Activated CD4-positive, alpha-beta memory T cell treated with anti-CD3 and anti-CD28 coated beads, Interleukin-2, amount 10 ng/mL, durations not matched to agents 7 days and 5 days (primary cell): ENCODE measurements at regions not wholly inside any gene's neighbourhood (a gene's known extent, or its start where the extent isn't known, plus 50 kb on each side); places are given as distances from the start of the nearest gene placed in this dataset.

Experiments
- CTCF ChIA-PET: fragments of 350-600 bp; sonication (Branson Sonifier 250); formaldehyde crosslinking; loops from one replicate; lab custom pipeline; 2021; ENCODE audit warnings: antibody characterized with exemption, inconsistent platforms; lab: Charles Lee
- POLR2A ChIA-PET: fragments of 350-600 bp; sonication (Branson Sonifier 250); formaldehyde crosslinking; loops from one replicate; lab custom pipeline; 2021; ENCODE audit warnings: antibody characterized with exemption; lab: Charles Lee
- DNase-seq: peaks from one replicate; pipeline ENCODE4 v3.0.0-alpha.2; 2020
- H3K27ac Mint-ChIP-seq: one replicate; pipeline ENCODE4 v1.8.0; 2021; ENCODE audit warnings: mild to moderate bottlenecking, mixed read lengths
- H3K27me3 Mint-ChIP-seq: one replicate; pipeline ENCODE4 v1.8.0; 2021; ENCODE audit warnings: mixed read lengths
- H3K36me3 Mint-ChIP-seq: one replicate; pipeline ENCODE4 v1.8.0; 2021; ENCODE audit warnings: low read depth, mixed read lengths
- H3K4me1 Mint-ChIP-seq: one replicate; pipeline ENCODE4 v1.8.0; 2021; ENCODE audit warnings: mixed read lengths
- H3K4me3 Mint-ChIP-seq: one replicate; pipeline ENCODE4 v1.8.0; 2021; ENCODE audit warnings: mild to moderate bottlenecking, mixed read lengths
- H3K9me3 Mint-ChIP-seq: one replicate; pipeline ENCODE4 v1.8.0; 2021; ENCODE audit warnings: mixed read lengths

GRCh38 chr20:60064554-60065196, 106.5 kb downstream of the CDH26 start:
- Mint-ChIP-seq H3K36me3 (peaks cover 61% of the 10 kb centered on the region), H3K27ac (no peak overlapping the region), H3K9me3 (peaks cover 10% of the 10 kb centered on the region), H3K4me1 (peaks cover 31% of the 10 kb centered on the region), H3K4me3 (no peak overlapping the region), H3K27me3 (no peaks in the 10 kb centered on the region)
- ChIA-PET POLR2A (no interaction called here), CTCF (no interaction called here)
- DNase-seq = no peak

DNA sequence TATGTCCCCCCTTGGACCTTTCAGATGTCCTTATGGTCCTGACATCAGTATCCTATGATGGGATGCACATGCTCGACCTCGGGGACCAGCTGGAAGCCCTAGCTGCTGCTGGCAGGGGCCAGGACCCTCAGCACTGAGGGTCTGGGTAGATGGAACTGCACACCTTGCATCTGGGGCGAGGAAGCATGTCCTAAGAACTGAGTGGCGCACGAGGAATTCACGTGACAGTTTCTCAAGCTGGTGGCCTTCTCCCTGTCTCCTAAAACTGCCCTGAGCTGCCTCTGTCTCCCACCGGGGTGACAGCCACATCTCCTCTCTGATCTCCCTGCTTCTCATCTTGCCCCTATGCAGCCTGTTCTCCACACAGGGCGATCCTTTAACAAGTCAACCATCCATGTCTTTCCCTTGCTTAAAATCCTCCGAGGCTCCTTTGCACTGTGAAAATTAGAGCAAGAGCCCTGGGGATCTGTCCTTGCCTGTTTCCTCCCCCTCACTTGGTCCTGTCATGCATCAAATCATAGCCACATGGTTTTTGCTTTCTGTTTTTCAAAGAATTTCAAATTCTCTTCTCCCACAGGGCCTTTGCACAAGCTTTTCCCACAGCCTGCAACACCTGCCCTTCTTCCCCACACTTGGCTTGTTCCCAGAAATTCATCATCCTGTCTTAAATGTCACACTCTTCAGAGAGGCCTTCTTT, 107.7 kb downstream of the CDH26 start:
- Mint-ChIP-seq H3K36me3 (peaks cover 57% of the 10 kb centered on the region), H3K4me3 (no peak overlapping the region), H3K4me1 (peaks cover 25% of the 10 kb centered on the region), H3K9me3 (peaks cover 10% of the 10 kb centered on the region), H3K27me3 (no peaks in the 10 kb centered on the region), H3K27ac (no peak overlapping the region)
- POLR2A ChIA-PET = no interaction called here
- DNase-seq = no peak
- CTCF ChIA-PET = interaction anchor here (1.4 to 1.7 kb wide), 2 partner anchors 8 to 10 kb away, joined by 4 read pairs; no protein-coding TSS in a partner anchor

GRCh38 chr20:60066438-60066823, 108.2 kb downstream of the CDH26 start:
- no peak for DNase-seq
- Mint-ChIP-seq H3K4me3 (no peak overlapping the region), H3K27me3 (no peaks in the 10 kb centered on the region), H3K4me1 (peaks cover 22% of the 10 kb centered on the region), H3K36me3 (peaks cover 53% of the 10 kb centered on the region), H3K27ac (no peak overlapping the region), H3K9me3 (peaks cover 10% of the 10 kb centered on the region)
- CTCF ChIA-PET = interaction anchor here (1.4 to 1.7 kb wide), 2 partner anchors 9 to 10 kb away, joined by 4 read pairs; no protein-coding TSS in a partner anchor
- POLR2A ChIA-PET = no interaction called here

DNA sequence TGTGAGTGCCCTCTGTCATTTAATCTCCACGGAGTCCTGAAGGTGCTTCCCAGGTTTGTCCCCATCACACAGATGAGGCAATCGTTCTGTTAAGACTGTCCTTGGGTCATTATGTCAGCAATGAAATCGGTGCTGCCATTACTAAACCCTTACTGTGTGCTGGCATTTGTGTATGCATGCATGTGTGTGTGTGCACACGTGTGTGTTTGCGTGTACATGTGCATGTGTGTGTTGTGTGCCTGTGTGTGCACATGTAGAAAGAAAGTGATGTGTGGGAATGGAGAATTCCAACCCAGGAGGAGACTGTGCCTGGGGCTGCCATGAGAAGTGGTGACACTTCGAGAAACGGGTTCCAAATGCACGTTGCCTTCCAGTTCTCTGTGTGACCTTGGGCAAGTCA, 110.3 kb downstream of the CDH26 start:
- Mint-ChIP-seq H3K4me1 (peaks cover 9% of the 10 kb centered on the region), H3K36me3 (peaks cover 43% of the 10 kb centered on the region), H3K27ac (no peak overlapping the region), H3K4me3 (no peak overlapping the region), H3K9me3 (peaks cover 10% of the 10 kb centered on the region), H3K27me3 (no peaks in the 10 kb centered on the region)
- POLR2A ChIA-PET = no interaction called here
- DNase-seq = no peak
- CTCF ChIA-PET = interaction anchor here (0.5 to 2.8 kb wide), 2 partner anchors 11 to 89 kb away, joined by 3 to 11 read pairs; no protein-coding TSS in a partner anchor

GRCh38 chr20:60069656-60070055, 111.4 kb downstream of the CDH26 start:
- Mint-ChIP-seq H3K36me3 (peaks cover 31% of the 10 kb centered on the region), H3K27ac (no peak overlapping the region), H3K27me3 (no peaks in the 10 kb centered on the region), H3K4me1 (no peaks in the 10 kb centered on the region), H3K4me3 (no peak overlapping the region), H3K9me3 (peaks cover 10% of the 10 kb centered on the region)
- no peak for DNase-seq
- POLR2A ChIA-PET = no interaction called here
- CTCF ChIA-PET = interaction anchor here (2.8 kb wide), 1 partner anchor 12 kb away, joined by 11 read pairs; no protein-coding TSS in a partner anchor

DNA sequence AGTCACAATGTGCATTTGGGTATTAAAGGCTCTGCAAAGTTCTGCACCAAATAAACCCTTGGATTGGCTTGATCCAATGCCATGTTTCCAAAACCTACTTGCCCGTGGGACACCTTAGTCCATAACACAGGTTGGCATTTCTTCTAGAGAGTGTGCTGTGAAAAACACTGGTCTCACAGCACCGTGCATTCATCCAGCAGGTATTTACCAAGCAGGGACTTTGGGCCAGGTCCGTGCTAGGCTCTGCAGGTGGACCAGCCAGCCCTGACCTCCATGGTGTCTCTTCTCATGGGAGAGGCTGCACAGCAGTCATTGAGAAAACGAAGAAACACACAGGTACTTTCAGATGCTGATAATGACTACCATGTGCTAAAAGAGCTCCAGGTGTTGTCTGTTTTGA, 112.6 kb downstream of the CDH26 start:
- Mint-ChIP-seq H3K9me3 (peaks cover 5% of the 10 kb centered on the region), H3K27ac (no peak overlapping the region), H3K36me3 (peaks cover 24% of the 10 kb centered on the region), H3K27me3 (no peaks in the 10 kb centered on the region), H3K4me1 (no peaks in the 10 kb centered on the region), H3K4me3 (no peak overlapping the region)
- ChIA-PET POLR2A (interaction anchor here (1.3 kb wide), 1 partner anchor 13 kb away, joined by 3 read pairs; no protein-coding TSS in a partner anchor), CTCF (no interaction called here)
- no peak for DNase-seq

- no peaks in the 10 kb centered on the region for H3K4me1 Mint-ChIP-seq
- H3K27ac Mint-ChIP-seq = no peak overlapping the region
- no peaks in the 10 kb centered on the region for H3K9me3 Mint-ChIP-seq
- peaks cover 14% of the 10 kb centered on the region for H3K36me3 Mint-ChIP-seq
- no peak for DNase-seq
- no peaks in the 10 kb centered on the region for H3K27me3 Mint-ChIP-seq
- ChIA-PET CTCF (no interaction called here), POLR2A (interaction anchor here (1.3 kb wide), 1 partner anchor 15 kb away, joined by 3 read pairs; no protein-coding TSS in a partner anchor)
- H3K4me3 Mint-ChIP-seq = no peak overlapping the region
These were observed 113.7 kb downstream of the CDH26 start for GRCh38 chr20:60071965-60072364.

DNA sequence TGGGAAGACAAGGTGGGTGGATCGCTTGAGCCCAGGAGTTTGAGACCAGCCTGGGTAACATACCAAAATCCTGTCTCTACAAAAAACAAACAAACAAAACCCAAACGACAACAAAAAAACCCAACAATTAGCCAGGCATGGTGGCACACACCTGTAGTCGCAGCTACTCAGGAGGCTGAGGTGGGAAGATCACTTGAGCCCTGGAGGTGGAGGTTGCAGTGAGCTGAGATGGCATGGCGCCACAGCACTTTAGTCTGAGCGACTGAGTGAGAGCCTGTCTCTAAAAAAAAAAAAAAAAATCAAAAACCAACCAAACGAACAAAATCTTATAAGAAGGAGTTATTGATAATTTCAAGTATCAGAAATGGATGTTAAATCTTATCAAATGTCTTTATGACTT, 114.9 kb downstream of the CDH26 start:
- Mint-ChIP-seq H3K27ac (no peak overlapping the region), H3K4me3 (no peak overlapping the region), H3K4me1 (no peaks in the 10 kb centered on the region), H3K9me3 (no peaks in the 10 kb centered on the region), H3K27me3 (no peaks in the 10 kb centered on the region), H3K36me3 (peaks cover 5% of the 10 kb centered on the region)
- CTCF ChIA-PET = interaction anchor here (0.6 kb wide), 1 partner anchor 13 kb away, joined by 3 read pairs; no protein-coding TSS in a partner anchor
- no peak for DNase-seq
- POLR2A ChIA-PET = no interaction called here

DNA sequence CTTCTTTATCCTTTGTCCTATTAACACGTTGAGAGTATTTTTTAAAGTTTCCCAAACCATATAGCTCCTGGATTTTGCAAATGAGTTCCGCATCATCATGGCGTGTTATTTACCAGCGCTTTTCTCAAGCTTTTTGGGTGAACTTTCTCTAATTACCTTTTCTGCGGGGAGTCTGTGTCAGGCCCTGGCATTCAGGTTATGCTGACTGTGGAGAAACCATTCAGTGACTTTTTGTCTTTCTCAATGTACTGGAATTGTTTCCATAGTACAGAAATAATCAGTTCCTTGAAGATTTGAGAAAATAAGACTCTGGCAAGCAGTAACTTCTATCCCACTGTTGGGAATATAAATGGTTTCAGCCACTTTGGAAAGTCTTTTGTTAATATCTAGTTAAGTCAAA, 115.3 kb downstream of the CDH26 start:
- Mint-ChIP-seq H3K4me1 (no peaks in the 10 kb centered on the region), H3K36me3 (peaks cover 4% of the 10 kb centered on the region), H3K9me3 (no peaks in the 10 kb centered on the region), H3K27me3 (no peaks in the 10 kb centered on the region), H3K4me3 (no peak overlapping the region), H3K27ac (no peak overlapping the region)
- no peak for DNase-seq
- POLR2A ChIA-PET = no interaction called here
- CTCF ChIA-PET = no interaction called here

DNA sequence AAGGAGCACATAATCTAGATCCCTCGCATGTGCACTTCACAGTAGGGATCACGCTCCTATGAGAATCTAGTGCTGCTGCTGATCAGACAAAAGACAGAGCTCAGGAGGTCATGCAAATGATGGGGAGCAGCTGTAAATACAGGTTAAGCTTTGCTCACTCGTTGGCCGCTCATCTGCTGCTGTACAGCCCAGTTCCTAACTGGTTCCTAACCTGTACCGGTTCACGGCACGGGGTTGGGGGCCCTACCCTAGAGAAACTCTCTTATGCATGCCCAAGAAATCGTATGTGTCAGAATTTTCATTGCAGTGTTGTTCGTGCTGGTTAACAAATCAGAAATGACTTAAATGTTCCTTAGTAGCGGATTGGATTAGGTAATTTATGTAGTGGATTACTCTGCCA, 116.1 kb downstream of the CDH26 start:
- Mint-ChIP-seq H3K4me3 (no peak overlapping the region), H3K27me3 (no peaks in the 10 kb centered on the region), H3K27ac (no peak overlapping the region), H3K4me1 (no peaks in the 10 kb centered on the region), H3K36me3 (peaks cover 4% of the 10 kb centered on the region), H3K9me3 (no peaks in the 10 kb centered on the region)
- ChIA-PET CTCF (interaction anchor here (0.6 kb wide), 1 partner anchor 192 kb away, joined by 3 read pairs; no protein-coding TSS in a partner anchor), POLR2A (no interaction called here)
- DNase-seq = no peak

- no peaks in the 10 kb centered on the region for H3K36me3 Mint-ChIP-seq
- H3K9me3 Mint-ChIP-seq = no peaks in the 10 kb centered on the region
- H3K4me1 Mint-ChIP-seq = no peaks in the 10 kb centered on the region
- no peaks in the 10 kb centered on the region for H3K27me3 Mint-ChIP-seq
- ChIA-PET CTCF (no interaction called here), POLR2A (no interaction called here)
- H3K4me3 Mint-ChIP-seq = no peak overlapping the region
- H3K27ac Mint-ChIP-seq = no peak overlapping the region
- DNase-seq = no peak
These were observed 120.4 kb downstream of the CDH26 start for GRCh38 chr20:60078351-60079250.

GRCh38 chr20:60080401-60080800, 122.2 kb downstream of the CDH26 start:
- DNase-seq = no peak
- Mint-ChIP-seq H3K4me3 (no peak overlapping the region), H3K4me1 (no peaks in the 10 kb centered on the region), H3K36me3 (no peaks in the 10 kb centered on the region), H3K9me3 (no peaks in the 10 kb centered on the region), H3K27me3 (peaks cover 3% of the 10 kb centered on the region), H3K27ac (no peak overlapping the region)
- POLR2A ChIA-PET = no interaction called here
- CTCF ChIA-PET = interaction anchor here (0.8 to 0.9 kb wide), 2 partner anchors 23 to 34 kb away, joined by 3 read pairs; no protein-coding TSS in a partner anchor
